ENCODE measurements at regions not wholly inside any gene's neighbourhood (a gene's known extent, or its start where the extent isn't known, plus 50 kb on each side); places are given as distances from the start of the nearest gene placed in this dataset.
"Not testable (repeated sequence)": the region's sequence is repeated elsewhere in the genome, so short reads cannot be mapped to it uniquely, and the experiment has no call there.

- no peak for ATAC-seq
- WGBS, 2 donors (ENCODE audit: low coverage in 1 of 2) = 82 to 88% methylated on average over 1 of the region's 1 CpG
Measured at GRCh38 chr9:118689280-118689679, 680.0 kb downstream of the BRINP1 start.

GRCh38 chr9:118692613-118693012 is 676.6 kb downstream of the BRINP1 start:
- H3K27me3 ChIP-seq = no peaks in the 10 kb centered on the region
- no peak overlapping the region for H3K27ac ChIP-seq
- TF ChIP-seq CTCF (IDR thresholded peaks at IDR 0.05) (no peak), POLR2A (IDR thresholded peaks at IDR 0.05) (no peak), EP300 (IDR thresholded peaks at IDR 0.05) (no peak)
- H3K4me1 ChIP-seq = no peaks in the 10 kb centered on the region
- WGBS, 2 donors (ENCODE audit: low coverage in 1 of 2) = 22 to 46% methylated on average over 2 to 3 of the region's 3 CpGs
- no peak overlapping the region for H3K4me3 ChIP-seq
- ATAC-seq = no peak
- no peaks in the 10 kb centered on the region for H3K9me3 ChIP-seq
- H3K36me3 ChIP-seq = no peaks in the 10 kb centered on the region

More at GRCh38 chr9:118689280-118689679, 680.0 kb downstream of the BRINP1 start:
- Histone ChIP-seq H3K4me1 (no peaks in the 10 kb centered on the region), H3K27me3 (no peaks in the 10 kb centered on the region), H3K4me3 (no peak overlapping the region), H3K27ac (no peak overlapping the region), H3K9me3 (no peaks in the 10 kb centered on the region), H3K36me3 (no peaks in the 10 kb centered on the region)
- TF ChIP-seq POLR2AphosphoS5 (IDR thresholded peaks at IDR 0.05) (no peak), EP300 (IDR thresholded peaks at IDR 0.05) (no peak), CTCF (IDR thresholded peaks at IDR 0.05) (no peak), POLR2A (IDR thresholded peaks at IDR 0.05) (no peak)

GRCh38 chr9:118693645-118694044 is 675.6 kb downstream of the BRINP1 start:
- H3K4me3 ChIP-seq = no peak overlapping the region
- no peak for ATAC-seq
- H3K4me1 ChIP-seq = no peaks in the 10 kb centered on the region
- H3K36me3 ChIP-seq = no peaks in the 10 kb centered on the region
- 44% methylated on average over 2 of the region's 2 CpGs; no CpG with 5 or more reads in 1 of the 2 donors for WGBS, 2 donors (ENCODE audit: low coverage in 1 of 2)
- no peak overlapping the region for H3K27ac ChIP-seq
- no peak for TF ChIP-seq EP300 (IDR thresholded peaks at IDR 0.05)
- TF ChIP-seq POLR2AphosphoS5 (IDR thresholded peaks at IDR 0.05) = no peak
- TF ChIP-seq POLR2A (IDR thresholded peaks at IDR 0.05) = no peak
- no peak for TF ChIP-seq CTCF (IDR thresholded peaks at IDR 0.05)
- no peaks in the 10 kb centered on the region for H3K27me3 ChIP-seq
- H3K9me3 ChIP-seq = no peaks in the 10 kb centered on the region

GRCh38 chr9:118695249-118695648 is 674.0 kb downstream of the BRINP1 start:
- not testable (repeated sequence) for H3K4me1 ChIP-seq

GRCh38 chr9:118701985-118702384 is 667.2 kb downstream of the BRINP1 start:
- Histone ChIP-seq H3K27ac (no peak overlapping the region), H3K4me1 (no peaks in the 10 kb centered on the region)

More at GRCh38 chr9:118695249-118695648, 674.0 kb downstream of the BRINP1 start:
- not testable (repeated sequence) for H3K9me3 ChIP-seq, H3K27me3 ChIP-seq, H3K27ac ChIP-seq, H3K36me3 ChIP-seq, H3K4me3 ChIP-seq, ATAC-seq
- WGBS, 2 donors (ENCODE audit: low coverage in 1 of 2) = 85 to 87% methylated on average over 20 to 22 of the region's 23 CpGs

More at GRCh38 chr9:118701985-118702384, 667.2 kb downstream of the BRINP1 start:
- H3K36me3 ChIP-seq = no peaks in the 10 kb centered on the region
- TF ChIP-seq CTCF (IDR thresholded peaks at IDR 0.05) (no peak), POLR2AphosphoS5 (IDR thresholded peaks at IDR 0.05) (no peak), EP300 (IDR thresholded peaks at IDR 0.05) (no peak), POLR2A (IDR thresholded peaks at IDR 0.05) (no peak)
- no peaks in the 10 kb centered on the region for H3K27me3 ChIP-seq
- ATAC-seq = no peak
- no peak overlapping the region for H3K4me3 ChIP-seq
- no peaks in the 10 kb centered on the region for H3K9me3 ChIP-seq
